ENCODE measurements at regions not wholly inside any gene's neighbourhood (a gene's known extent, or its start where the extent isn't known, plus 50 kb on each side); places are given as distances from the start of the nearest gene placed in this dataset.
A peak's percentile ranks its signal among the peaks of the same experiment; 100 is the strongest.

DNA sequence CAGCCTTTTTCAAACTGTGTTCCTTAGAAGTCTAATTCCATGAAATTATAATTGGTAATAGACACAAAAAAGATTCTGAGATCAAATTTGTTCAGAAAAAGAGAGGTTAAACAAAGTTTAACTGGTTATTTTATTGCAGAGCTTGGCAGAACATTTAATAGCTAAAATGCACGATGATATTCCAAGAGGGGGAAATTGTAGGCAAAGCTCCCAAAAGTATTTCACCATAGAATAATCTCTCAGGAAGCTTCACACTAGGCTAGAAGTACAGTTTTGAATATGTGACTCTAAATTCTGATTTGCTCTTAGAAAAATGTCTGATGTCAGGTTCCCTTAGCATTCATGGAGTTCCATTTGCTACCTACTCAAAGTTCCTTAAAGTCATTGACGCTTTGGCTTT, 292.4 kb upstream of the SETBP1 start:
- Histone ChIP-seq H3K18ac (ENCODE audit: low read length) (no peak overlapping the region), H4K8ac (ENCODE audit: low read depth, low read length) (no peak overlapping the region), H3K79me2 (ENCODE audit: control insufficient read depth, insufficient read depth, low read length, poor library complexity) (no peaks in the 10 kb centered on the region), H3K79me1 (ENCODE audit: low read length) (no peaks in the 10 kb centered on the region), H3K9me3 (ENCODE audit: insufficient read depth, low read depth, low read length) (no peaks in the 10 kb centered on the region), H3K36me3 (ENCODE audit: control insufficient read depth in 1 of 2, insufficient read depth in 2 of 2, low read length in 2 of 2) (no peaks in the 10 kb centered on the region), H3K4me2 (ENCODE audit: low read length) (no peak overlapping the region), H2BK120ac (ENCODE audit: insufficient read depth, low read length, poor library complexity) (no peak overlapping the region), H2BK5ac (ENCODE audit: low read depth, low read length, poor library complexity) (no peak overlapping the region), H3K4me3 (ENCODE audit: low read depth, low read length) (no peak overlapping the region), H3K9ac (ENCODE audit: low read length) (no peak overlapping the region), H3K23ac (ENCODE audit: low read length) (no peak overlapping the region), H2BK12ac (ENCODE audit: low read length) (no peak overlapping the region), H4K12ac (ENCODE audit: low read depth, low read length) (no peak overlapping the region), H3K14ac (ENCODE audit: low read length) (no peak overlapping the region), H3K4me1 (ENCODE audit: control insufficient read depth in 1 of 2, insufficient read depth in 2 of 2, low read length in 2 of 2) (peaks cover 0 to 2% of the 10 kb centered on the region in 2 experiments), H2AK5ac (ENCODE audit: low read length) (no peak overlapping the region), H2AFZ (ENCODE audit: insufficient read depth, low read length, poor library complexity) (no peak overlapping the region), H3K4ac (ENCODE audit: low read depth, low read length) (no peak overlapping the region), H3K27me3 (ENCODE audit: insufficient read depth, low read length) (no peaks in the 10 kb centered on the region), H4K91ac (ENCODE audit: low read depth, low read length) (no peak overlapping the region), H3K27ac (ENCODE audit: low read depth, low read length) (no peak overlapping the region)
- no CpG with 5 or more reads among the region's 2 CpGs for WGBS (ENCODE audit: extremely low coverage, insufficient coverage, insufficient read length)
- no peak for DNase-seq

DNA sequence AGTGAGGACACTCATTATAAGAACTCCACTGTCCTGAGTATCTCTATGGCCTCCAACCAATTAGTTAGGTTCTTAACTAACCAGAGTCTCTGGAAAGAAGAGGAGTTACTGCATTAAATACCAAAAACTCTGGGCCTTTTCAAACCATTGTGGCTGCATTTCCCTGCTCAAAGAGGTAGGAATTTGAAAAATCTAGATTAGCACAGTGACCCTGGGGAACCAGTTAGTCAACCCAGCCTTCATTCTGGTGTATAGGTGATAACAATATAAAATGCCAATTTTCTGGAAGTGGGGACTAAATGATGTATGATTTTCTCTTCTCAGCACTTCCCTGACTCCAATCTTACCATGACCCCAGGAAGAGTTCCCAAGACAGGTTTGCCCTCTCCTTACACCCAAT, 287.8 kb upstream of the SETBP1 start:
- H3K14ac ChIP-seq (ENCODE audit: low read length): no peak overlapping the region
- H2AK5ac ChIP-seq (ENCODE audit: low read length): no peak overlapping the region
- no peak overlapping the region for H2BK120ac ChIP-seq (ENCODE audit: insufficient read depth, low read length, poor library complexity)
- H3K4ac ChIP-seq (ENCODE audit: low read depth, low read length): no peak overlapping the region
- H3K9me3 ChIP-seq (ENCODE audit: insufficient read depth, low read depth, low read length): no peaks in the 10 kb centered on the region
- H4K12ac ChIP-seq (ENCODE audit: low read depth, low read length): no peak overlapping the region
- no peak overlapping the region for H2AFZ ChIP-seq (ENCODE audit: insufficient read depth, low read length, poor library complexity)
- no peak overlapping the region for H4K8ac ChIP-seq (ENCODE audit: low read depth, low read length)
- no peaks in the 10 kb centered on the region for H3K27me3 ChIP-seq (ENCODE audit: insufficient read depth, low read length)
- H3K4me3 ChIP-seq (ENCODE audit: low read depth, low read length): no peak overlapping the region
- H4K91ac ChIP-seq (ENCODE audit: low read depth, low read length): no peak overlapping the region
- peak; percentile 63 to 87 for DNase-seq
- peaks cover 0 to 2% of the 10 kb centered on the region in 2 experiments for H3K4me1 ChIP-seq (ENCODE audit: control insufficient read depth in 1 of 2, insufficient read depth in 2 of 2, low read length in 2 of 2)
- H2BK12ac ChIP-seq (ENCODE audit: low read length): no peak overlapping the region
- no peak overlapping the region for H2BK5ac ChIP-seq (ENCODE audit: low read depth, low read length, poor library complexity)
- H3K27ac ChIP-seq (ENCODE audit: low read depth, low read length): peak overlapping the region; percentile 69
- no peak overlapping the region for H3K23ac ChIP-seq (ENCODE audit: low read length)
- no peak overlapping the region for H3K4me2 ChIP-seq (ENCODE audit: low read length)
- no peak overlapping the region for H3K18ac ChIP-seq (ENCODE audit: low read length)
- no peaks in the 10 kb centered on the region for H3K79me2 ChIP-seq (ENCODE audit: control insufficient read depth, insufficient read depth, low read length, poor library complexity)
- no peaks in the 10 kb centered on the region for H3K79me1 ChIP-seq (ENCODE audit: low read length)
- no peaks in the 10 kb centered on the region for H3K36me3 ChIP-seq (ENCODE audit: control insufficient read depth in 1 of 2, insufficient read depth in 2 of 2, low read length in 2 of 2)
- H3K9ac ChIP-seq (ENCODE audit: low read length): no peak overlapping the region

DNA sequence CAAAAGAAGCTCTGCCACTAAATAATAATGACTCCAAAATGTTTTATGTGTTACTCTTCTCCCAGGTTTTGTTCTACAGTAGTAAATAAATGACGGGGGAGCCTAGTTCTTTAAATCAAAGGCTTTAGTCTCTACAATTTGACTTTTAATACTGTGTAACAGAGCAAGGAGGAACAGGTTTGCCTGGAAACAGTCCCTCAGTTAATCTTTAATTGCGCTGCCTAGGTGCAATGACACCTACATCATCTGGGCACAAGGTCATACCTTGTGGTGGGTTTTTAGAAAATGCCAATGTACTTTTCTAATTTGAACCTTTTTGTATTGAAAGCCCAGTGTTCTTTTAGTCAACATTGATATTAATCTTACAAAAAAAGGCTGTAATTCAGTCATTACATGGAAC, 287.3 kb upstream of the SETBP1 start:
- no peak overlapping the region for H4K12ac ChIP-seq (ENCODE audit: low read depth, low read length)
- H3K23ac ChIP-seq (ENCODE audit: low read length): no peak overlapping the region
- no peak overlapping the region for H2AFZ ChIP-seq (ENCODE audit: insufficient read depth, low read length, poor library complexity)
- no peak overlapping the region for H3K9ac ChIP-seq (ENCODE audit: low read length)
- peaks cover 0 to 2% of the 10 kb centered on the region in 2 experiments for H3K4me1 ChIP-seq (ENCODE audit: control insufficient read depth in 1 of 2, insufficient read depth in 2 of 2, low read length in 2 of 2)
- H2AK5ac ChIP-seq (ENCODE audit: low read length): no peak overlapping the region
- H3K4me2 ChIP-seq (ENCODE audit: low read length): no peak overlapping the region
- no peak overlapping the region for H3K4me3 ChIP-seq (ENCODE audit: low read depth, low read length)
- H3K36me3 ChIP-seq (ENCODE audit: control insufficient read depth in 1 of 2, insufficient read depth in 2 of 2, low read length in 2 of 2): no peaks in the 10 kb centered on the region
- no peak overlapping the region for H4K8ac ChIP-seq (ENCODE audit: low read depth, low read length)
- no peak overlapping the region for H2BK120ac ChIP-seq (ENCODE audit: insufficient read depth, low read length, poor library complexity)
- WGBS (ENCODE audit: extremely low coverage, insufficient coverage, insufficient read length): no CpG with 5 or more reads among the region's 2 CpGs
- peak in 1 of 2 donors; percentile 6 for DNase-seq
- H3K18ac ChIP-seq (ENCODE audit: low read length): no peak overlapping the region
- H3K27me3 ChIP-seq (ENCODE audit: insufficient read depth, low read length): no peaks in the 10 kb centered on the region
- H4K91ac ChIP-seq (ENCODE audit: low read depth, low read length): no peak overlapping the region
- H3K9me3 ChIP-seq (ENCODE audit: insufficient read depth, low read depth, low read length): no peaks in the 10 kb centered on the region
- H3K14ac ChIP-seq (ENCODE audit: low read length): no peak overlapping the region
- no peak overlapping the region for H3K4ac ChIP-seq (ENCODE audit: low read depth, low read length)
- H3K79me2 ChIP-seq (ENCODE audit: control insufficient read depth, insufficient read depth, low read length, poor library complexity): no peaks in the 10 kb centered on the region
- H3K79me1 ChIP-seq (ENCODE audit: low read length): no peaks in the 10 kb centered on the region
- no peak overlapping the region for H2BK5ac ChIP-seq (ENCODE audit: low read depth, low read length, poor library complexity)
- peak overlapping the region; percentile 69 for H3K27ac ChIP-seq (ENCODE audit: low read depth, low read length)
- H2BK12ac ChIP-seq (ENCODE audit: low read length): no peak overlapping the region

DNA sequence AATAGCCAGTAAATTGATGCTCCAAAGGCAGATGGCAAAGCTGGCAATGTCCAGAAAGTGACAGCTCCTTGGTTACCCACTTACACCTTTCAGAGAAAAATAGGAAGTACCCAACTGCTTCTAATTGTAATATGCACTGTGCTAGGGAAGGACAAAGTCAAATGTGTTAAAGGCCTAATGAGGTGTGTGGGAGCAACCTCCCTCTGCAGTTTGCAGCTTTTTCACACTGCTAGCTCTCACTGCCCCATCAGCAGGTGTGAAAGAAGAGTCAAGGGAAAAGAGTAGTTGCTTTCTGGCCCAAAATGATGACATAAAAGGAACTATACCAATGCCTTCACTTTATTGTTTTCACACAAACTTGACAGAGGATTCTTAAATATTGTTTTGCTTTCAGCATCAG, 284.1 kb upstream of the SETBP1 start:
- Histone ChIP-seq H4K12ac (ENCODE audit: low read depth, low read length) (no peak overlapping the region), H3K79me1 (ENCODE audit: low read length) (no peaks in the 10 kb centered on the region), H3K9ac (ENCODE audit: low read length) (no peak overlapping the region), H2BK5ac (ENCODE audit: low read depth, low read length, poor library complexity) (no peak overlapping the region), H2AFZ (ENCODE audit: insufficient read depth, low read length, poor library complexity) (no peak overlapping the region), H3K18ac (ENCODE audit: low read length) (no peak overlapping the region), H2BK12ac (ENCODE audit: low read length) (no peak overlapping the region), H2AK5ac (ENCODE audit: low read length) (no peak overlapping the region), H2BK120ac (ENCODE audit: insufficient read depth, low read length, poor library complexity) (no peak overlapping the region), H3K27ac (ENCODE audit: low read depth, low read length) (no peak overlapping the region), H3K79me2 (ENCODE audit: control insufficient read depth, insufficient read depth, low read length, poor library complexity) (no peaks in the 10 kb centered on the region), H3K23ac (ENCODE audit: low read length) (no peak overlapping the region), H3K4ac (ENCODE audit: low read depth, low read length) (no peak overlapping the region), H3K4me3 (ENCODE audit: low read depth, low read length) (no peak overlapping the region), H3K27me3 (ENCODE audit: insufficient read depth, low read length) (no peaks in the 10 kb centered on the region), H3K4me1 (ENCODE audit: control insufficient read depth in 1 of 2, insufficient read depth in 2 of 2, low read length in 2 of 2) (peaks cover 0 to 2% of the 10 kb centered on the region in 2 experiments), H4K91ac (ENCODE audit: low read depth, low read length) (no peak overlapping the region), H3K36me3 (ENCODE audit: control insufficient read depth in 1 of 2, insufficient read depth in 2 of 2, low read length in 2 of 2) (no peaks in the 10 kb centered on the region), H3K9me3 (ENCODE audit: insufficient read depth, low read depth, low read length) (no peaks in the 10 kb centered on the region), H3K4me2 (ENCODE audit: low read length) (no peak overlapping the region), H3K14ac (ENCODE audit: low read length) (no peak overlapping the region), H4K8ac (ENCODE audit: low read depth, low read length) (no peak overlapping the region)
- DNase-seq: no peak

DNA sequence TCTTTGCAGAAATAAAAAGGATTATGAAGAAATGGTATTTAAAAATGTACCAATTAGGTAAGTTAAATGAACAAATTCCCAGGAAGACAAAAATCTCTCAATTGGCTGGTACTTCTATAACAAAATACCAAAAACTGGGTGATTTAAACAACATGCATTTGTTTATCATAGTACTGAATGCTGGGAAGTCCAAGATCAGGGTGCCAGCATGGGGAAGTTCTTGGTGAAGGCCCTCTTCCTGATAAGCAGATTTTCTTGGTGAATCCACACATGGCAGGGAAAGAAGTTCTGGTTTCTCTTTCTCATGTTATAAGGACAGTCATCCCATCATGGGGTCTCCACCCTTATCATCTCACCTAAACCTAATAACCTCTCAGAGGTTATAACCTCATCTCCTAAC, 271.6 kb upstream of the SETBP1 start:
- H3K4me2 ChIP-seq (ENCODE audit: low read length): no peak overlapping the region
- H3K27me3 ChIP-seq (ENCODE audit: insufficient read depth, low read length): no peaks in the 10 kb centered on the region
- H3K27ac ChIP-seq (ENCODE audit: low read depth, low read length): no peak overlapping the region
- no peak overlapping the region for H3K23ac ChIP-seq (ENCODE audit: low read length)
- no peak overlapping the region for H2AK5ac ChIP-seq (ENCODE audit: low read length)
- H4K12ac ChIP-seq (ENCODE audit: low read depth, low read length): no peak overlapping the region
- no peak overlapping the region for H3K14ac ChIP-seq (ENCODE audit: low read length)
- no peak overlapping the region for H3K4ac ChIP-seq (ENCODE audit: low read depth, low read length)
- H4K8ac ChIP-seq (ENCODE audit: low read depth, low read length): no peak overlapping the region
- no peaks in the 10 kb centered on the region for H3K36me3 ChIP-seq (ENCODE audit: control insufficient read depth in 1 of 2, insufficient read depth in 2 of 2, low read length in 2 of 2)
- no peak overlapping the region for H2BK5ac ChIP-seq (ENCODE audit: low read depth, low read length, poor library complexity)
- no peaks in the 10 kb centered on the region for H3K79me2 ChIP-seq (ENCODE audit: control insufficient read depth, insufficient read depth, low read length, poor library complexity)
- H2BK120ac ChIP-seq (ENCODE audit: insufficient read depth, low read length, poor library complexity): no peak overlapping the region
- no peak overlapping the region for H2AFZ ChIP-seq (ENCODE audit: insufficient read depth, low read length, poor library complexity)
- peaks cover 4% of the 10 kb centered on the region in 2 experiments for H3K4me1 ChIP-seq (ENCODE audit: control insufficient read depth in 1 of 2, insufficient read depth in 2 of 2, low read length in 2 of 2)
- no peak overlapping the region for H3K9ac ChIP-seq (ENCODE audit: low read length)
- no peaks in the 10 kb centered on the region for H3K9me3 ChIP-seq (ENCODE audit: insufficient read depth, low read depth, low read length)
- DNase-seq: peak; percentile 77 to 92
- H4K91ac ChIP-seq (ENCODE audit: low read depth, low read length): no peak overlapping the region
- no peak overlapping the region for H3K4me3 ChIP-seq (ENCODE audit: low read depth, low read length)
- H3K79me1 ChIP-seq (ENCODE audit: low read length): no peaks in the 10 kb centered on the region
- no peak overlapping the region for H3K18ac ChIP-seq (ENCODE audit: low read length)
- H2BK12ac ChIP-seq (ENCODE audit: low read length): no peak overlapping the region

Data from trophoblast cell (in vitro differentiated cells and primary cell).